ENCODE measurements at regions not wholly inside any gene's neighbourhood (a gene's known extent, or its start where the extent isn't known, plus 50 kb on each side); places are given as distances from the start of the nearest gene placed in this dataset.

- peak; percentile 98 for TF ChIP-seq EP300 (conservative IDR thresholded peaks at IDR 0.05; ENCODE audit: poor library complexity, severe bottlenecking)
- TF ChIP-seq REST (IDR thresholded peaks at IDR 0.05; ENCODE audit: borderline replicate concordance) = no peak
- no peak for TF ChIP-seq MXI1 (conservative IDR thresholded peaks at IDR 0.05; ENCODE audit: poor library complexity, severe bottlenecking)
- no peak for TF ChIP-seq TAF1 (IDR thresholded peaks at IDR 0.05; ENCODE audit: low read depth)
- no peak for TF ChIP-seq RAD21 (conservative IDR thresholded peaks at IDR 0.05)
- no peak for TF ChIP-seq CTCF (IDR thresholded peaks at IDR 0.05; ENCODE audit: poor library complexity, severe bottlenecking)
- peak; percentile 92 for TF ChIP-seq POLR2AphosphoS5 (IDR thresholded peaks at IDR 0.05)
- no peak for TF ChIP-seq EZH2 (IDR thresholded peaks at IDR 0.05; ENCODE audit: borderline replicate concordance, insufficient read depth, low read length, poor library complexity, severe bottlenecking)
- TF ChIP-seq SMC3 (conservative IDR thresholded peaks at IDR 0.05; ENCODE audit: poor library complexity) = no peak
- Histone ChIP-seq H3F3A (ENCODE audit: insufficient read depth, low read length, poor library complexity, severe bottlenecking) (peaks cover 2% of the 10 kb centered on the region), H3K27me3 (ENCODE audit: insufficient read depth, low read depth, low read length) (no peaks in the 10 kb centered on the region), H3K9ac (ENCODE audit: low read length) (no peak overlapping the region), H3K9me2 (ENCODE audit: insufficient read depth, low read length) (no peaks in the 10 kb centered on the region), H3K27ac (ENCODE audit: low read length) (peak overlapping the region; percentile 65), H3K9me3 (ENCODE audit: low read length) (no peaks in the 10 kb centered on the region), H2AFZ (ENCODE audit: low read depth, low read length) (no peak overlapping the region), H3K36me3 (ENCODE audit: insufficient read depth, low read length) (no peaks in the 10 kb centered on the region), H3K4me3 (ENCODE audit: low read length) (no peak overlapping the region), H4K20me1 (ENCODE audit: insufficient read depth) (no peaks in the 10 kb centered on the region), H3K79me2 (replicated peaks; ENCODE audit: insufficient read depth, low read length) (no peaks in the 10 kb centered on the region), H3K4me2 (ENCODE audit: low read length) (peak overlapping the region; percentile 12)
Measured at GRCh38 chr14:41377932-41378331, 228.7 kb upstream of the LRFN5 start.

- H3K9me2 ChIP-seq (ENCODE audit: insufficient read depth, low read length) = no peaks in the 10 kb centered on the region
- no peak overlapping the region for H3K9ac ChIP-seq (ENCODE audit: low read length)
- H3K79me2 ChIP-seq (replicated peaks; ENCODE audit: insufficient read depth, low read length) = no peaks in the 10 kb centered on the region
- H3K4me2 ChIP-seq (ENCODE audit: low read length) = no peak overlapping the region
- TF ChIP-seq SMC3 (conservative IDR thresholded peaks at IDR 0.05; ENCODE audit: poor library complexity) = no peak
- TF ChIP-seq EP300 (conservative IDR thresholded peaks at IDR 0.05; ENCODE audit: poor library complexity, severe bottlenecking) = no peak
- no peak for TF ChIP-seq POLR2AphosphoS5 (IDR thresholded peaks at IDR 0.05)
- TF ChIP-seq REST (IDR thresholded peaks at IDR 0.05; ENCODE audit: borderline replicate concordance) = no peak
- TF ChIP-seq RAD21 (conservative IDR thresholded peaks at IDR 0.05) = no peak
- no peak for TF ChIP-seq TAF1 (IDR thresholded peaks at IDR 0.05; ENCODE audit: low read depth)
- no peak for TF ChIP-seq EZH2 (IDR thresholded peaks at IDR 0.05; ENCODE audit: borderline replicate concordance, insufficient read depth, low read length, poor library complexity, severe bottlenecking)
- no peak for TF ChIP-seq MXI1 (conservative IDR thresholded peaks at IDR 0.05; ENCODE audit: poor library complexity, severe bottlenecking)
- TF ChIP-seq CTCF (IDR thresholded peaks at IDR 0.05; ENCODE audit: poor library complexity, severe bottlenecking) = no peak
- no peaks in the 10 kb centered on the region for H3K9me3 ChIP-seq (ENCODE audit: low read length)
- H4K20me1 ChIP-seq (ENCODE audit: insufficient read depth) = no peaks in the 10 kb centered on the region
- no peaks in the 10 kb centered on the region for H3K27me3 ChIP-seq (ENCODE audit: insufficient read depth, low read depth, low read length)
- peaks cover 2% of the 10 kb centered on the region for H3F3A ChIP-seq (ENCODE audit: insufficient read depth, low read length, poor library complexity, severe bottlenecking)
- H3K4me3 ChIP-seq (ENCODE audit: low read length) = no peak overlapping the region
- H3K27ac ChIP-seq (ENCODE audit: low read length) = no peak overlapping the region
- no peak overlapping the region for H2AFZ ChIP-seq (ENCODE audit: low read depth, low read length)
- no peaks in the 10 kb centered on the region for H3K36me3 ChIP-seq (ENCODE audit: insufficient read depth, low read length)
Measured at GRCh38 chr14:41374092-41374491, 232.6 kb upstream of the LRFN5 start.

Measured in neural cell (in vitro differentiated cells).